GM23338 (cell line): ENCODE measurements at regions not wholly inside any gene's neighbourhood (a gene's known extent, or its start where the extent isn't known, plus 50 kb on each side); places are given as distances from the start of the nearest gene placed in this dataset.
A peak's percentile ranks its signal among the peaks of the same experiment; 100 is the strongest.

Source experiments
- ATAC-seq: fragments of 200-7000 bp; cut with Tn5 transposase; 3 replicates; pipeline ENCODE4 v1.9.1; 2020
- DNase-seq: peaks from one replicate; pipeline ENCODE4 v3.0.0-alpha.2; 2015; ENCODE audit warnings: low spot score
- H2AFZ ChIP-seq: fragments of 200-600 bp; sonication (generic); 2 replicates; pipeline ENCODE4 v1.8.0; 2016; ENCODE audit warnings: antibody characterized with exemption, mild to moderate bottlenecking, moderate library complexity
- H3F3A ChIP-seq: fragments of 200-600 bp; sonication (generic); replicated peaks from 2 replicates; pipeline ENCODE4 v1.8.0; 2017; ENCODE audit warnings: antibody characterized with exemption, mixed run types, low read depth
- H3K27ac ChIP-seq: fragments of 200-600 bp; sonication (generic); 2 replicates; pipeline ENCODE4 v1.6.1; 2016; ENCODE audit warnings: low read depth
- H3K27me3 ChIP-seq: fragments of 200-600 bp; sonication (generic); 2 replicates; pipeline ENCODE4 v1.8.0; 2016; ENCODE audit warnings: mild to moderate bottlenecking, mixed run types, moderate library complexity; ENCODE audit not compliant: insufficient read depth
- H3K36me3 ChIP-seq: fragments of 200-600 bp; sonication (generic); 2 replicates; pipeline ENCODE4 v1.8.0; 2016; ENCODE audit warnings: mild to moderate bottlenecking; ENCODE audit not compliant: insufficient read depth
- H3K4me1 ChIP-seq: fragments of 200-600 bp; sonication (generic); 2 replicates; pipeline ENCODE4 v1.8.0; 2016; ENCODE audit warnings: mild to moderate bottlenecking, moderate library complexity; ENCODE audit not compliant: insufficient read depth
- H3K4me2 ChIP-seq: fragments of 200-600 bp; sonication (generic); 2 replicates; pipeline ENCODE4 v1.7.1; 2017; ENCODE audit warnings: mixed run types
- H3K4me3 ChIP-seq: fragments of 200-600 bp; sonication (generic); 2 replicates; pipeline ENCODE4 v1.6.1; 2016; ENCODE audit warnings: mixed run types
- H3K79me2 ChIP-seq: fragments of 200-600 bp; sonication (generic); replicated peaks from 2 replicates; pipeline ENCODE4 v1.8.0; 2017; ENCODE audit warnings: mild to moderate bottlenecking; ENCODE audit not compliant: insufficient read depth
- H3K9me2 ChIP-seq: fragments of 200-600 bp; sonication (generic); 2 replicates; pipeline ENCODE4 v1.8.0; 2017; ENCODE audit not compliant: insufficient read depth
- H4K20me1 ChIP-seq: fragments of 200-600 bp; sonication (generic); replicated peaks from 2 replicates; pipeline ENCODE4 v1.8.0; 2017; ENCODE audit warnings: mild to moderate bottlenecking; ENCODE audit not compliant: insufficient read depth
- H3K27ac Mint-ChIP-seq: 2 replicates; pipeline ENCODE4 v1.8.0; 2020; ENCODE audit warnings: inconsistent platforms, mild to moderate bottlenecking, moderate library complexity, mixed read lengths
- H3K27me3 Mint-ChIP-seq: 3 replicates; pipeline ENCODE4 v1.8.0; 2022; ENCODE audit warnings: low read depth, mild to moderate bottlenecking, moderate library complexity, mixed read lengths, inconsistent platforms; ENCODE audit not compliant: insufficient read depth, poor library complexity
- H3K36me3 Mint-ChIP-seq: 3 replicates; pipeline ENCODE4 v1.8.0; 2021; ENCODE audit warnings: low read depth, mild to moderate bottlenecking, inconsistent platforms, moderate library complexity, mixed read lengths
- H3K4me1 Mint-ChIP-seq: 3 replicates; pipeline ENCODE4 v1.8.0; 2020; ENCODE audit warnings: mild to moderate bottlenecking, inconsistent platforms, mixed read lengths
- H3K4me3 Mint-ChIP-seq: 3 replicates; pipeline ENCODE4 v1.8.0; 2021; ENCODE audit warnings: moderate library complexity, mild to moderate bottlenecking, inconsistent platforms, mixed read lengths
- H3K9me3 Mint-ChIP-seq: 3 replicates; pipeline ENCODE4 v1.8.0; 2020; ENCODE audit warnings: moderate library complexity, mild to moderate bottlenecking, inconsistent platforms, mixed read lengths
- CREB1 ChIP-seq: fragments of 250-450 bp; sonication (Bioruptor Pico); IDR thresholded peaks from 2 replicates; pipeline ENCODE4 v1.5.0; 2020; ENCODE audit warnings: low read depth, mild to moderate bottlenecking, moderate library complexity
- ETS1 ChIP-seq: IDR thresholded peaks from 2 replicates; pipeline ENCODE4 v1.6.1; 2016; ENCODE audit warnings: antibody characterized with exemption
- EZH2 ChIP-seq: fragments of 200-600 bp; sonication (generic); IDR thresholded peaks from one replicate; pipeline ENCODE4 v1.8.0; 2017; ENCODE audit warnings: antibody characterized with exemption, mild to moderate bottlenecking, low read depth; ENCODE audit not compliant: unreplicated experiment
- EZH2phosphoT487 ChIP-seq: fragments of 200-600 bp; sonication (generic); IDR thresholded peaks from one replicate; pipeline ENCODE4 v1.8.1; 2018; ENCODE audit warnings: antibody characterized with exemption; ENCODE audit not compliant: unreplicated experiment
- JUNB ChIP-seq: IDR thresholded peaks from one replicate; pipeline ENCODE4 v1.6.1; 2016; ENCODE audit warnings: antibody characterized with exemption; ENCODE audit not compliant: unreplicated experiment
- NANOG ChIP-seq: IDR thresholded peaks from 2 replicates; pipeline ENCODE4 v1.6.1; 2016; ENCODE audit warnings: antibody characterized with exemption, borderline replicate concordance
- POLR2AphosphoS5 ChIP-seq: IDR thresholded peaks from 2 replicates; pipeline ENCODE4 v1.6.1; 2016; ENCODE audit warnings: antibody characterized with exemption, low read depth
- REST ChIP-seq: IDR thresholded peaks from one replicate; pipeline ENCODE4 v1.6.1; 2018; ENCODE audit warnings: antibody characterized with exemption; ENCODE audit not compliant: unreplicated experiment
- ZNF114 ChIP-seq: fragments of 250-450 bp; sonication (Bioruptor Pico); IDR thresholded peaks from 2 replicates; pipeline ENCODE4 v1.5.0; 2020; ENCODE audit warnings: mild to moderate bottlenecking, moderate library complexity
- ZNF462 ChIP-seq: fragments of 250-450 bp; sonication (Bioruptor Pico); IDR thresholded peaks from 2 replicates; pipeline ENCODE4 v1.5.0; 2020; ENCODE audit warnings: mild to moderate bottlenecking, moderate library complexity

DNA sequence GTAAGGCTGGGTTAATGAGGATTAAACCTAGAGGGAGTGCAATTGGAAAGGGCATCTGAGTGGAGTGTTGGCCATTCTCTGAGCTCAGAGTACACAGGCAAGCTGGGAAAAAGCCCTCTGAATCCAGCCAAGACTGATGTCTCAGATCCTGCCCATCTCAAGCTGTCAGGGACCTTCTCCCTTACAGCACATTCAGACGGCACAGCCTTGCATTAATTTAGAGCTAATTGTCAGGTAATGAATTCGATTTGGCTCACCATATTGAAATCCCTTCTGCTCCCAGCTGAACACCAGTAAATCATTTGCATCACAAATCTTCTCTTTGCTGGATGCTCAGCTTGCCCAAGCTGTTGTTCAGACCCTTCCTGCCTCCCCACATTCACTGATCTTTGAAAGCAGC is 399.3 kb upstream of the PODXL start:
- Mint-ChIP-seq H3K4me3 (no peak overlapping the region), H3K4me1 (peaks cover 13% of the 10 kb centered on the region), H3K27ac (no peak overlapping the region), H3K36me3 (peaks cover 2% of the 10 kb centered on the region; the same call in 2 of the 3 replicates), H3K9me3 (no peaks in the 10 kb centered on the region), H3K27me3 (peaks cover 3% of the 10 kb centered on the region)
- Histone ChIP-seq H2AFZ (peak overlapping the region; percentile 38; the same call in 1 of the 2 replicates), H4K20me1 (no peaks in the 10 kb centered on the region), H3K27ac (no peak overlapping the region), H3F3A (no peaks in the 10 kb centered on the region), H3K9me2 (no peaks in the 10 kb centered on the region), H3K27me3 (no peaks in the 10 kb centered on the region), H3K4me2 (no peak overlapping the region), H3K79me2 (no peaks in the 10 kb centered on the region), H3K4me3 (no peak overlapping the region), H3K4me1 (peaks cover 9% of the 10 kb centered on the region; the same call in 1 of the 2 replicates), H3K36me3 (no peaks in the 10 kb centered on the region)
- no peak for DNase-seq
- no peak for ATAC-seq
- TF ChIP-seq NANOG, result no peak

DNA sequence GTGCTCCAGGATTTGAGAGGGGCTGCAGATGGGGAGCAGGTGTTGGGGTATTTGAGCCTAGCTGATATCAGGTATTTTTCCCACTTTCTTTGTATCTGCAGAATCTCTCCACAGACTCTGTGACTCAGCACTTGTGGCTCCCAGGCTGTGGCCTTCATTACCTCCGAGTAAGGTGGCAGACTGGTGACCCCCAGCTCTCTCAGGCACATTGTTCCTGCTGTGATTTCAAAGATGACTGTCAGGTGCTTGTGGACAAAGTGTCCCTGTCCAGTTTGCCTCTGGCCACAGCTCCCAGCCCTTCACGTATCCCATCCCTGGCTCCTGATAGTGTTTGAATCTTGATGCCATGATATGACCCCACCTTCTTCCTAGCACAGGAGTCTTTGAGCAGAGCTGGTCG is 396.8 kb upstream of the PODXL start:
- Histone ChIP-seq H3K4me1 (peaks cover 9% of the 10 kb centered on the region; the same call in 1 of the 2 replicates), H3F3A (no peaks in the 10 kb centered on the region), H3K4me2 (no peak overlapping the region), H3K27me3 (no peaks in the 10 kb centered on the region), H3K27ac (no peak overlapping the region), H3K9me2 (no peaks in the 10 kb centered on the region), H2AFZ (peak overlapping the region; percentile 90), H4K20me1 (no peaks in the 10 kb centered on the region), H3K79me2 (no peaks in the 10 kb centered on the region), H3K4me3 (no peak overlapping the region), H3K36me3 (no peaks in the 10 kb centered on the region)
- no peak for TF ChIP-seq ETS1
- TF ChIP-seq CREB1 (CRISPR knock-in tag), result no peak
- TF ChIP-seq EZH2, result no peak
- no peak for TF ChIP-seq REST
- TF ChIP-seq JUNB, result no peak
- no peak for TF ChIP-seq ZNF114 (CRISPR knock-in tag)
- TF ChIP-seq EZH2phosphoT487, result no peak
- TF ChIP-seq POLR2AphosphoS5, result no peak
- TF ChIP-seq ZNF462 (CRISPR knock-in tag), result no peak
- ATAC-seq (no peak), DNase-seq (no peak)
- peaks cover 2% of the 10 kb centered on the region; the same call in 2 of the 3 replicates for H3K36me3 Mint-ChIP-seq
- peaks cover 3% of the 10 kb centered on the region for H3K27me3 Mint-ChIP-seq
- peaks cover 13% of the 10 kb centered on the region for H3K4me1 Mint-ChIP-seq
- no peaks in the 10 kb centered on the region for H3K9me3 Mint-ChIP-seq
- no peak overlapping the region for H3K27ac Mint-ChIP-seq
- H3K4me3 Mint-ChIP-seq, result no peak overlapping the region
